ENCODE measurements at regions not wholly inside any gene's neighbourhood (a gene's known extent, or its start where the extent isn't known, plus 50 kb on each side); places are given as distances from the start of the nearest gene placed in this dataset.
"Not testable (repeated sequence)": the region's sequence is repeated elsewhere in the genome, so short reads cannot be mapped to it uniquely, and the experiment has no call there.

GRCh38 chr1:99444211-99444927, 180.1 kb downstream of the PLPPR4 start:
- DNase-seq: not testable (repeated sequence)

- DNase-seq: no peak
These were observed 180.8 kb downstream of the PLPPR4 start for GRCh38 chr1:99445071-99445470.

GRCh38 chr1:99445486-99445885, 181.2 kb downstream of the PLPPR4 start:
- no peak for DNase-seq

- DNase-seq: no peak
These were observed 183.4 kb downstream of the PLPPR4 start for GRCh38 chr1:99447721-99448120.

- DNase-seq: no peak
These were observed 190.2 kb upstream of the PALMD start for GRCh38 chr1:99455760-99456159.

GRCh38 chr1:99456536-99456935, 189.4 kb upstream of the PALMD start:
- no peak for DNase-seq

- no peak for DNase-seq
These were observed 188.3 kb upstream of the PALMD start for GRCh38 chr1:99457381-99458165.

GRCh38 chr1:99461499-99461898, 184.4 kb upstream of the PALMD start:
- DNase-seq: no peak

GRCh38 chr1:99464738-99465137, 181.2 kb upstream of the PALMD start:
- DNase-seq: no peak

- DNase-seq: no peak
These were observed 180.6 kb upstream of the PALMD start for GRCh38 chr1:99465176-99465900.

- no peak for DNase-seq
These were observed 178.3 kb upstream of the PALMD start for GRCh38 chr1:99467645-99468044.

GRCh38 chr1:99469550-99469971, 176.4 kb upstream of the PALMD start:
- DNase-seq: no peak

- DNase-seq: no peak
These were observed 173.0 kb upstream of the PALMD start for GRCh38 chr1:99472893-99473292.

GRCh38 chr1:99474350-99474893, 171.5 kb upstream of the PALMD start:
- DNase-seq: no peak

- no peak for DNase-seq
These were observed 169.9 kb upstream of the PALMD start for GRCh38 chr1:99476058-99476457.

- peak; percentile 65 for DNase-seq
These were observed 164.4 kb upstream of the PALMD start for GRCh38 chr1:99481391-99481996.

GRCh38 chr1:99482286-99482685, 163.6 kb upstream of the PALMD start:
- no peak for DNase-seq

- no peak for DNase-seq
These were observed 163.2 kb upstream of the PALMD start for GRCh38 chr1:99482750-99483149.

- DNase-seq: no peak
These were observed 155.9 kb upstream of the PALMD start for GRCh38 chr1:99490031-99490430.

- no peak for DNase-seq
These were observed 149.8 kb upstream of the PALMD start for GRCh38 chr1:99496067-99496466.

- no peak for DNase-seq
These were observed 148.2 kb upstream of the PALMD start for GRCh38 chr1:99497690-99498089.

- no peak for DNase-seq
These were observed 145.4 kb upstream of the PALMD start for GRCh38 chr1:99500541-99500940.

- DNase-seq: no peak
These were observed 144.0 kb upstream of the PALMD start for GRCh38 chr1:99501871-99502270.
